ENCODE measurements at regions not wholly inside any gene's neighbourhood (a gene's known extent, or its start where the extent isn't known, plus 50 kb on each side); places are given as distances from the start of the nearest gene placed in this dataset.
"Not testable (repeated sequence)": the region's sequence is repeated elsewhere in the genome, so short reads cannot be mapped to it uniquely, and the experiment has no call there.

DNA sequence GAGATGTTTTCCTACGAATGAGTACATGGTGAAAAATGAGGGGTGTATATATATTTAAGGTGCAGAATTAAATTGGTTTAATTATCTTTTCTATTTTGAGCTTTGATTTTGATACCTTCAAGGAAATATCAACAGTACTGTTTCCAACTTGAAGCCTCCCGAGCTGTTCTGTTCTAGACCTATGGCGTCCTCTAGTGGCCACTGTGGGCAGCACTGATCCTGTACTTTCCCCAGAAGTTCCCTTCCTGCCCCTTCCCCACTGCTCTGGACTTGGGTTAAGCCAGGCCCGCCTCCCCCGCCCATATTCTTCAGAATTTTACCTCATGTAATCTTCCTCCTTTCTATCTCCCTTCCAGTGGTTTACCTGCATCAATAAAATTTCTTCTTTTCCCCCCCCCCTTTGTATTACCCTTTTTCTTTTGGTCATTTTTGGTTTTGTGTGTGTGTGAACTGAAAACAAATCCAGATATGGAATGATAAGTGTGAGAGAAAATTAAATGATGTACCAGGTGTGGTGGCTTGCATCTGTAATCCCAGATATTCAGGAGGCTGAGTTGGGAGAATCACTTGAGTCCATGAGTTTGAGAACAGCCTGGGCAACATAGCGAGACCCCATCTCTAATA is 1643.5 kb downstream of the TP53TG3F start:
- peak; percentile 16 for DNase-seq

DNA sequence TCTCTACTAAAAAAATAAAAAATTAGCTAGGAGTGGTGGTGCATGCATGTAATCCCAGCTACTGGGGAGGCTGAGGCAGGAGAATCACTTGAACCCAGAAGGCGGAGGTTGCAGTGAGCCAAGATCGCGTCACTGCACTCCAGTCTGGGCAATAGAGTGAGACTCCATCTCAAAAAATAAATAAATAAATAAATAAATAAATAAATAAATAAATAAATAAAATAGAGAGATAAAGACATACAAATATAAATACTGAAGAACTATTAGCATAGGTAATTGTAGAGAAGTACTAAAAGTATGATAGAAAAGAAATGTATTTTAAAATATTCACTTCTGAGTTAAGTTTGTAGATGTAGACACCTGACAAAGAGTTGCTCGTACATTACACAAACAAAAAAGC is 1652.4 kb downstream of the TP53TG3F start:
- not testable (repeated sequence) for DNase-seq

GRCh38 chr16:35131429-35131828 is 1672.0 kb downstream of the TP53TG3F start:
- no peak for DNase-seq

- DNase-seq, result no peak
Measured at GRCh38 chr16:35134471-35134870, 1675.1 kb downstream of the TP53TG3F start.

- DNase-seq, result no peak
Measured at GRCh38 chr16:35140293-35140986, 1681.0 kb downstream of the TP53TG3F start.

- DNase-seq, result no peak
Measured at GRCh38 chr16:35141303-35141702, 1681.9 kb downstream of the TP53TG3F start.

DNA sequence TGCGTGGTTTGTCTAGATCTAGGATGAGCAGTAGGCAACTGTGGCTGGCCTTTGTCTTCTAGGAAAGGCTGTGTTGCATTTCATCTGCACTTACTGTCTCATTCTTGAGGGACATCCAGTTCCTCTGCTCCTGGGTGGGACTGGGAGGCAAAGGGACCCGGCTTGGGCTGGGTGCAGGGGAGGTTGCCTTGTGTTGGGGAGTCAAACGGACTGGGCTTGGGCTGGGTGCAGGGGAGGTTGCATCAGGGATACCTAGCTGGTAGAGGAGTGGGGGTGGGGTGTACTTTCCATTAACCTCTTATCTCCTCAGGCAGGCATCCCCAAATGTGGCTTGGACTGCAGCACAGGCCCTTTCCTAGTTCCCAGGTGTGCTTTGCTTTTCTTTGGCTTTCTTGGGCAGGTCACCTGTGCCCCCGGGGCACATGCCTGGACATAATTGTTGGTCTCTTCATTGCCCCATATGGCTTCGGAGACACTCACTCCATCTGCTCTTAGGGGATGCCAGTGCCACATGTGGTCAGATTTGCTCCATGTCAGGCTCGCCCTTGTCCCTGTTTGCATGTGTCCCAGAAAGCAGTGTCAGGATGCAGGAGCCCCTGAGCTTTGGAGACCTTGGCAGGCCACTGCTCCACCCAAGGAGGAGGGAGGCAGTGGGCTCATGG is 1682.9 kb downstream of the TP53TG3F start:
- no peak for DNase-seq

DNA sequence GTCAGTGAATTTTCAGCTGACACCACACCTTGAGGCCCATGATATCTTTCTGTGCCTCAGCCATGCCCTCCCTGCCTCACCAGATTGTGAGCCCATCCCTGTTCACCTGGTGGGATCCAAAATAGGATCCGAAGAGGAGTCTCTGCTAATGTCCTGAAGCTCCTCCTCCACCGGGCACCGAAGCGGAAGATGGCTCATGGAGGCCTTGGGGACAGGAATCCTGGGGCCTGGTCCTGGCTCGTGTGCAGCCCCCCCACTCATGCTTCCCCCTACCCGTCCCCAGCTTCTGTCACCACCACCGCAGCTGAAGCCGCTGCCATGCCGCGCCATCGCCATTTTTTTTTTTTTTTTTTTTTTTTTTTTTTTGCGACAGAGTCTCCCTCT is 1683.4 kb downstream of the TP53TG3F start:
- no peak for DNase-seq

GRCh38 chr16:35144212-35144932 is 1685.0 kb downstream of the TP53TG3F start:
- no peak for DNase-seq

GRCh38 chr16:35146031-35146710 is 1686.8 kb downstream of the TP53TG3F start:
- no peak for DNase-seq

GRCh38 chr16:35146723-35147458 is 1687.5 kb downstream of the TP53TG3F start:
- no peak for DNase-seq

DNA sequence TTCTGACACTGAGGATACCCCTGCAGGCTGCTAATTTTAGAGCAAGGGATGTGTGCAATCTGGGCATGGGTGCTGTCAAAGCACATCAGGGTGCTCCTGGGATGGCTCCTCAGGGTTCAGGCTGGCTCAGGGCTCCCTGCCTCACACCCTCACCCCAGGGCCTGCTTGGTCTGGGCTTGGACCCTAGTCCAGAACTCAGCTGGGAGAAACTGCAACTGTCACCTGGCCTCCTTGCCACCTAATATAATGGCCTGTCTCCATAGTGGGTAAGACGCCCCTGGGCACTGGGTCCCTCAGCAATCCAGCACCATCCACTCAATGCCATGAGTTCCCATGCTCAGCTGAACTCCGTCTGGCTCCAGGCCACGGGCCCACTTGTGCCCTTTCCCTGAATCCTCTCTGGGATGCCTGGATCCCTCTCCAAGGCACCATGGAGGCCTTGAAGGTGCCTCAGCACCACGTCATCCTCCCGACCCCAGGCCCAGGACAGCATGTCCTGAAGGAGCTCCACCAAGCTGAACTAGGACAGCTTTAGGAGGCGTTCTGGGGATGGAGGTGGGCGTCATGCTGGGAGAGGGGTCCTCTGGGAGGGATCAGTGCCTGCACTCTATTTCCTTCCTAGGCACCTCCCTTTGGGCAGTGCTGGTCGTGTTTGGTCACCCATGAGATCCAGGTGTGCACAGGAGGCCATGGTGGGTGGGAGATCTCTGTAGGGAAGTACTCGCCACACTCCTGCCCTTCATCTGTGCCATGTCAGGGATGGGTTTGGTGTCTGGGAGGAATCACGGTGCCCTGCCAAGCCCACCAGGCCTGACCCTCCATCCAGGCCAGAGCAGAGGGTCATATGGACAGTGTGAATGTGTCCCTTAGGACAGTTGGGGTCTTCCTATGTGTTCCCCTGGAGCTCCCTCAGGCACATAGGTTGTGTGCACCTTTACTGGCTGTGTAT is 1688.4 kb downstream of the TP53TG3F start:
- no peak for DNase-seq

DNA sequence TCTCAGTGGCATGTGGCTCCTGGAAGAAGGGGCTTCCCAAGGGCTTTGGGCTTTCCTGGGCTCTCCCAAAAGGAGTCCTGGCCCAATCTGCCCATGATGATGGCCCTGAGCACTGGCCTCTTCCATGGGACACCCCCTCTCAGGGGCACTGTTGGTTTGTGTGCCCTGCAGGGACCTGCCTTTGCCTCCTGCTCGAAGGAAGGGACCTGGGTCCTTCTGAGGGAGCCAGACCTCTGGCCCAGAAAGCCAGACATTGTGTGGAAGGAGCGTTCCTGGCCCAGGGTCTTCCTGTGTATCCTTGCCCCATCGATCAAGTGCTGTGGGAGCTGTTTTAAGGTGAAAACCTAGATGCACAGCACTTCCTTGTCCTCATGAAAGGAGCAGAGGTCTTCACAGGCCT is 1689.3 kb downstream of the TP53TG3F start:
- DNase-seq, result no peak

- DNase-seq, result no peak
Measured at GRCh38 chr16:35149550-35149949, 1690.1 kb downstream of the TP53TG3F start.

DNA sequence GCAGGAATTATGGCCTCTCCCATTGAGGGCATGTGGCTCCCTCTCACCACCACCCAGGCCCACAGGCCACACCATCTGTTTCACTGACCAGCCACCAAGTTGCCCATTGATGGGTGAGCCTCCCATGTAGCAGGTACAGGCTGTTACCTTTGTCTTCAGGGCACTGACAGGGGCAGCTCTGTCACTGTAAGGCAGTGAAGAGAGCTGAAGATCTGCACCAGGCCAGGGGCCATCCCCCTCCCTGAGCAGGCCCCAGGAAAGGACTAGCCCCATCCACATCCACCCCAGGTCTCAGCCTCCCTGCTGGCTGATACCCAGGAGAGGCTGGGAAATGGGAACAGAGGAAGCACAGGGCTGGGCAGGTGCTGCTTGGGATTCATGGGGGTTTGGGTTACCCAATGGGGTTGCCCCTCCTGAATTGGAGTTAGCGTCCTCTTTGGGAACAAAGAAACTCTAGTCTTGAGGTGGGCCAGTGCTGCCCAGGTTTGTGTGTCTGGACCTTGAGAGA is 1691.4 kb downstream of the TP53TG3F start:
- no peak for DNase-seq

GRCh38 chr16:35152067-35152627 is 1692.7 kb downstream of the TP53TG3F start:
- DNase-seq, result no peak

DNA sequence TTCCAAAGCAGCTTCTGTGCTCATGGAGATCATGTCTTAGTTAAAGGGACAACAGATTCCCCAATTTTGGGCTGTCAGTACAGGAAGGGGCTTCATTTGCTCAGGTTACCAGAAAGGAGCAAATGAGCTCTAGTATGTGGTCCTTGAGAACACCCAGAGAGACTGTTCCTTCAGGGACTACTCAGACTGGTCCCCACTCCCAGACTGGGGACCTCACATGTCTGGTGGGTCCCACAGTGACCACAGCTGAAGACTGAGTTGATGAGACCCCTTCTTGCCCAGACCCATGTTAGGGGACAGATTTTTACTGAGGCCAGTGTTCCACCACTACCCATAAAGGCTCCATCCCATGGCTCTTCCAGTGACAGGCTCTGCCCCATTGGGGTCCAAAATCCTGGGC is 1695.2 kb downstream of the TP53TG3F start:
- DNase-seq, result no peak

DNA sequence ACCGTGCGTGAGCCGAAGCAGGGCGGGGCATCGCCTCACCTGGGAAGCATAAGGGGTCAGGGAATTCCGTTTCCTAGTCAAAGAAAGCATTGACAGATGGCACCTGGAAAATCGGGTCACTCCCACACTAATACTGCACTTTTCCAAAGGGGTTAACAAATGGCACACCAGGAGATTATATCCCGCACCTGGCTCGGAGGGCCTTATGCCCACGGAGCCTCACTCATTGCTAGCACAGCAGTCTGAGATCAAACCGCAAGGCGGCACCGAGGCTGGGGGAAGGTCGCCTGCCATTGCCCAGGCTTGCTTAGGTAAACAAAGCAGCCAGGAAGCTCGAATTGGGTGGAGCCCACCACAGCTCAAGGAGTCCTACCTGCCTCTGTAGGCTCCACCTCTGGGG is 1698.1 kb downstream of the TP53TG3F start:
- not testable (repeated sequence) for DNase-seq

DNA sequence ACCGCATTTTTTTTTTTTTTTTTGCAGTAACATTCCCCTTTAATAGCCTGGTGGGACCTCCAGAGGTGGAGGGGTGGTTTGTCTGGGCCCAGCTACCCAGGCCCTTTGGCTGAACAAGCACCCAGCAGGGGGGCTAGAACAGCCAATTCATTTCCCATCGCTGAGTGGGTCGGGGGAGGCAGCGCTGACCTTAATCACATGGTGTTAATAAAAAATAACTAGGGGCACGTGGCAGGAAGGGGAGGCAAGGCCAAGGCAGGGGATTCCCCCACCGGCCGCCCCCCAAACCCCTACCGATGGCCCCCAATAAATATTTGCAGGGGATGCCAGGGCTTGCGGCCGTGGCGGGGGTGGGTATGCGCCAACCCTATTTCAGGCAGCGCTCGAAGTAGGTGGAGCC is 1709.9 kb downstream of the TP53TG3F start:
- DNase-seq, result not testable (repeated sequence)

DNA sequence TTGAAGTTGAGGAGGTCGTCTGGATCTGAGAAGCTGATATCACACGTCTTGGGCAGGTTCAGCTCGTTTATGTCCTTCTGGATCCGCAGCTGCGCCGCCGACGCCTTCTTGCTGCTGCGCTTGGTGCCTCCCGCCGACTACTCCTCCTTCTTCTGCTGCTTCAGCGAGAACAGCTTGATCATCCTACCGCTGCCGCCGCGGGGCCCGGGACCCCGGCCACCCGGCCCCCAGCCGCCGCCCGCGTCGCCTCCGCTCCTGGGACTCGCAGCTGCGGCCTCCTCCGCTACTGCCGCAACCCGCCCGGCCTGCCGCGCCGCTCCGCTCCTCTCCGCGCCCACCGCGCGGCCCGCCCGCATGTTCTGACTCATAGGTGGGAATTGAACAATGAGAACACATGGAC is 1710.6 kb downstream of the TP53TG3F start:
- not testable (repeated sequence) for DNase-seq

Data from GDM1 (cell line).